Natural killer cell (primary cell): ENCODE measurements at regions not wholly inside any gene's neighbourhood (a gene's known extent, or its start where the extent isn't known, plus 50 kb on each side); places are given as distances from the start of the nearest gene placed in this dataset.

Experiments used
- ATAC-seq, 3 donors: fragments of 150-1000 bp in 2 of 3; fragments of 200-7000 bp in 1 of 3; cut with Tn5 transposase; 1 replicate in 1 of 3; 2 replicates in 2 of 3; pipeline ENCODE4 v1.10.0; 2021; ENCODE audit warnings: mild to moderate bottlenecking in 2 of 3, moderate library complexity in 2 of 3
- DNase-seq, 2 donors: peaks; one replicate each; pipeline versions ENCODE4 v3.0.0 to v3.0.0-alpha.2; 2013 to 2021; ENCODE audit warnings: mixed read lengths in 1 of 2
- H3K27ac ChIP-seq: one replicate; pipeline ENCODE4 v1.5.1; 2013; ENCODE audit warnings: mild to moderate bottlenecking, low read length
- H3K27me3 ChIP-seq: one replicate; pipeline ENCODE4 v1.6.1; 2013; ENCODE audit warnings: low read length; ENCODE audit not compliant: control insufficient read depth, insufficient read depth
- H3K36me3 ChIP-seq: one replicate; pipeline ENCODE4 v1.6.1; 2013; ENCODE audit warnings: low read length; ENCODE audit not compliant: control insufficient read depth, insufficient read depth
- H3K4me1 ChIP-seq: one replicate; pipeline ENCODE4 v1.6.1; 2013; ENCODE audit warnings: low read length; ENCODE audit not compliant: control insufficient read depth, insufficient read depth
- H3K4me3 ChIP-seq: one replicate; pipeline ENCODE4 v1.5.1; 2013; ENCODE audit warnings: low read length
- H3K9me3 ChIP-seq: one replicate; pipeline ENCODE4 v1.6.1; 2013; ENCODE audit warnings: low read length; ENCODE audit not compliant: control insufficient read depth, insufficient read depth
- H3K27ac Mint-ChIP-seq, 2 donors: one replicate each; pipeline ENCODE4 v1.8.0; 2022; ENCODE audit warnings: mild to moderate bottlenecking in 2 of 2, mixed read lengths in 2 of 2, moderate library complexity in 1 of 2
- H3K27me3 Mint-ChIP-seq, 2 donors: one replicate each; pipeline ENCODE4 v1.8.0; 2022; ENCODE audit warnings: low read depth in 2 of 2, mixed read lengths in 2 of 2
- H3K36me3 Mint-ChIP-seq: one replicate; pipeline ENCODE4 v1.8.0; 2022; ENCODE audit warnings: mixed read lengths
- H3K4me1 Mint-ChIP-seq, 2 donors: one replicate each; pipeline ENCODE4 v1.8.0; 2022; ENCODE audit warnings: mixed read lengths in 2 of 2
- H3K4me3 Mint-ChIP-seq: one replicate; pipeline ENCODE4 v1.8.0; 2022; ENCODE audit warnings: mild to moderate bottlenecking, moderate library complexity, mixed read lengths
- H3K9me3 Mint-ChIP-seq, 2 donors: one replicate each; pipeline ENCODE4 v1.8.0; 2022; ENCODE audit warnings: mixed read lengths in 2 of 2
- WGBS: methylation state at CpG from one replicate; pipeline ENCODE4 v1.1.7; 2013; ENCODE audit warnings: missing lambda C conversion rate; ENCODE audit not compliant: insufficient coverage; 5-methylcytosine and 5-hydroxymethylcytosine counted together
- intact Hi-C: fragments of 100-400 bp; cut with micrococcal nuclease; formaldehyde crosslinking; loops from one replicate; pipeline ENCODE4 v1.14.2; 2022
- TF ChIP-seq, protein P1 (sequence below): fragments of 200-600 bp; IDR thresholded peaks from one replicate; pipeline ENCODE4 v1.8.0; 2022; ENCODE audit warnings: antibody characterized with exemption

DNA sequence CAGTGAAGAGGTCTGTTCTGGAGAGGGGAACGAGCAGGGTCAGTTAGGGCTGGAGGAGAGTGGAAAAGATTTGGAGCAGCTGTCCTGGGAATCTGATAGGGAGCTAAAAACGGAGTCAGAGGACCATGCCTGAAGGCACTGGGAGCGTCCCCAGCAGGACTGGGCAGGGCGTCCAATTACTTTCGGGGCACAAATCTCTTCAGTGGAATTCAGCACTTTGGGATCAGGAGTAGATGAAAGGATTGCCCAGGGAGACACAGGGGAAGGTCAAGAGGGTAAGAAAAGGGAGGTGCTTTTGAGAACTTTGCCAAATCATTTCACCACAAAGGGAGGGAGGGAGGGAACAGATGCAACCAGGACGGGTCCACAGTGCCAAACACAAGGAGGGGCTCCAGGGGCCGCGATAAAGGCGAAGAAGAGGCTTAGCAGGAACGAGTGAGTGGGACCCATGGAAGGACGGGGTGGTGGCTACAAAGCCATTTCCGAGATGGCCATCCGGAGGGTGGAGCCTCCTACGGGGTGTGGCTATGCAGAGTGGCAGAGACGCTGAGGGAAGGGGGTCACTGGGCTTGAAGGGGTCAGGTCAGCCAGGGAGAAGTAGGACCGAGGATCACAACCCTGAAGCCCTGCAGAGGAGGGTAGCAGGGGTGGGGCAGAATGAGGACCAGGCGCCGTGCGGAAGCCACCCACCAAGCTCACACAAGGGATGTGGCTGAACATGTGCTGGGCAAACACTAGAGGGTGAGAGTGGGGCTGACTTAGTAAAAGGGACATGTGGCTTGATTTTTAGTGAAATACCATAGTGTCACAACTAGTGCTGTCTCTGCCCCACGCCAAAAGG lies 180.0 kb upstream of the RREB1 start:
- DNase-seq (peak in 1 of 2 donors; percentile 24), ATAC-seq (peak in 1 of 3 donors; percentile 41)
- no peak overlapping the region for H3K4me3 Mint-ChIP-seq
- Histone ChIP-seq H3K27me3 (no peaks in the 10 kb centered on the region), H3K4me1 (no peaks in the 10 kb centered on the region), H3K27ac (no peak overlapping the region), H3K36me3 (no peaks in the 10 kb centered on the region), H3K9me3 (no peaks in the 10 kb centered on the region), H3K4me3 (no peak overlapping the region)
- H3K4me1 Mint-ChIP-seq = no peaks in the 10 kb centered on the region
- no peaks in the 10 kb centered on the region for H3K9me3 Mint-ChIP-seq
- H3K27ac Mint-ChIP-seq = no peak overlapping the region
- no peaks in the 10 kb centered on the region for H3K36me3 Mint-ChIP-seq
- TF ChIP-seq, protein P1, sequence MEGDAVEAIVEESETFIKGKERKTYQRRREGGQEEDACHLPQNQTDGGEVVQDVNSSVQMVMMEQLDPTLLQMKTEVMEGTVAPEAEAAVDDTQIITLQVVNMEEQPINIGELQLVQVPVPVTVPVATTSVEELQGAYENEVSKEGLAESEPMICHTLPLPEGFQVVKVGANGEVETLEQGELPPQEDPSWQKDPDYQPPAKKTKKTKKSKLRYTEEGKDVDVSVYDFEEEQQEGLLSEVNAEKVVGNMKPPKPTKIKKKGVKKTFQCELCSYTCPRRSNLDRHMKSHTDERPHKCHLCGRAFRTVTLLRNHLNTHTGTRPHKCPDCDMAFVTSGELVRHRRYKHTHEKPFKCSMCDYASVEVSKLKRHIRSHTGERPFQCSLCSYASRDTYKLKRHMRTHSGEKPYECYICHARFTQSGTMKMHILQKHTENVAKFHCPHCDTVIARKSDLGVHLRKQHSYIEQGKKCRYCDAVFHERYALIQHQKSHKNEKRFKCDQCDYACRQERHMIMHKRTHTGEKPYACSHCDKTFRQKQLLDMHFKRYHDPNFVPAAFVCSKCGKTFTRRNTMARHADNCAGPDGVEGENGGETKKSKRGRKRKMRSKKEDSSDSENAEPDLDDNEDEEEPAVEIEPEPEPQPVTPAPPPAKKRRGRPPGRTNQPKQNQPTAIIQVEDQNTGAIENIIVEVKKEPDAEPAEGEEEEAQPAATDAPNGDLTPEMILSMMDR = no peak
- 82% methylated on average over 20 of the region's 20 CpGs for WGBS
- intact Hi-C loops = no loop called here
- peaks cover 0 to 7% of the 10 kb centered on the region in 2 donors for H3K27me3 Mint-ChIP-seq

DNA sequence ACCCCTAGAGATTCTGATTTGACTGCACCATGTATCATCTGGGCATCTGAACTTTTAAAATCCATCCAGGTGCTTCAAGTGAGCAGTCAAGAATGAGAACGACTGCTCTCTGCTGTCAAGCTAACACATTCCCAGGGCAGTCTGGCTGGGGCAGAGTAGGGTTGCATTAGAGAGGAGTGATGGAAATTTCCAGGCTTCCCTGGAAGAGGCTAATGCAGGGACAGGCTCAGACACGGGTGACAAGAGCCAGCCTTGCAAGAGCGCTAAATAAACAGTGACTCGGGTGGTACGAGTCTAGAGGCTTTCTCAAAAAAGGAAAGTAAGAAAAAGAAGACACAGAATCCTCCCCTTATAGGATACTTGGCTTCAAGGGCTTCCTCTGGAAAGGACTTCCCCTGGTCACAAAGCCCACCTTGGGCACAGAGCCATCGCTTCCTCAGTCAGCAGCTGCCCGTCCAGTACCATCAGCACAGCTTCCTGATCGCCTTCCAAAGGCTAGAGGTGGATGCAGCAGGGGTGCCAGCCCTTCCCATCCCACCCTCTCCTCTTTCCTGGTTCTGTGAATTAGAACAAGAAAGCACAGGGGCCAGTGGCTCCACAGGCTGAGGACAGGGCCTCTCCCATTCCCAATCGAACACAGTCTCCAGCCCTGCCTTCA lies 177.4 kb upstream of the RREB1 start:
- DNase-seq (no peak), ATAC-seq (no peak)
- Histone ChIP-seq H3K4me1 (no peaks in the 10 kb centered on the region), H3K27me3 (no peaks in the 10 kb centered on the region), H3K27ac (no peak overlapping the region), H3K36me3 (no peaks in the 10 kb centered on the region), H3K4me3 (no peak overlapping the region), H3K9me3 (no peaks in the 10 kb centered on the region)
- H3K9me3 Mint-ChIP-seq = no peaks in the 10 kb centered on the region
- H3K36me3 Mint-ChIP-seq = no peaks in the 10 kb centered on the region
- H3K4me1 Mint-ChIP-seq = no peaks in the 10 kb centered on the region
- TF ChIP-seq, protein P1 = no peak
- peaks cover 0 to 7% of the 10 kb centered on the region in 2 donors for H3K27me3 Mint-ChIP-seq
- WGBS = 85% methylated on average over 9 of the region's 9 CpGs
- no peak overlapping the region for H3K27ac Mint-ChIP-seq
- intact Hi-C loops = no loop called here
- H3K4me3 Mint-ChIP-seq = no peak overlapping the region

DNA sequence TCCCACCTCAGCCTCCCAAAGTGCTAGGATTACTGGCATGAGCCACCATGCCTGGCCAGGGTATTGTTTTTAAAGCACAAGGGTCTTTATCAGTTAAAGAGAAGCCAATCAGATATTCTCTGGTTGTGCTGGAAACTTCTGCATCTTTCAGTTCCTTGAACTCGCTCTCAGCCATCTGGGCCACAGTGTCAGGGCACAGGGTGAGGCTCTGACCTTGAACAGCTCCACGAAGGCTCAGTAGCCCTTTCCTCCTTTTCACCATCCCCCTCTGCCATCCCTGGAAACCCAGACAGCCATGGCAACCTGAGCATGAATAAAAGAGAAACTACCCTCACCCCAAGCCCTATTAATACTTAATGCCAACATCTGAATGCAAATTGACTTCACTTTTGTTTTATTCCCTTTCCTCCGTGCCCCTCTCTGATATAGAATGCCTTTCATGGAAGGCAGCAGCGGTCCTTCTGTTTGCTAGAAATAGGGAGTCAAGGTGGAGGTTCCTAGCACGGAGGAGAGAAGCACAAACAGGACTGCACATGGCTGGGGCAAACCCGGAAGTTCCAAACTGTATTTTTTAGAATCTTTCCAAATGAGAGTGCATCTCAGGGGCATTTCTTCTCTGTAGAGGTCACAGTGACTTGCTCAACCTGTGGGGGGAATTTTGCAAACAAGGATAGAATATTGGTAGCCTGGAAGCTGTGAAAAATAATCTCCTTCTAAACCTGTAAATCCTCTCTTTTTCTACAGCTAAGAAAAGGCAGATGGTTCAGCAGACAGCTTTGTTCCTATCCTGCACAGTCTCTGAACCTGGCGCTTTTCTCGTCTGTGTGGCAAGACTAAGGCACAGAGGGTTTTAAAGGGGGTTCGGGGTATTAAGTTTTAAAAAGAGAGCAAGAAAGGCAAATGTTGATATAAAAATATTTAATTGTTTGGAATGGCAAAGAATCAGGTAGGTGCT lies 176.4 kb upstream of the RREB1 start:
- intact Hi-C loops = no loop called here
- H3K27ac Mint-ChIP-seq = no peak overlapping the region
- no peaks in the 10 kb centered on the region for H3K9me3 Mint-ChIP-seq
- no peaks in the 10 kb centered on the region for H3K36me3 ChIP-seq
- H3K36me3 Mint-ChIP-seq = no peaks in the 10 kb centered on the region
- H3K4me1 Mint-ChIP-seq = no peaks in the 10 kb centered on the region
- no peaks in the 10 kb centered on the region for H3K27me3 ChIP-seq
- no peak overlapping the region for H3K4me3 Mint-ChIP-seq
- TF ChIP-seq, protein P1 = no peak
- no peaks in the 10 kb centered on the region for H3K9me3 ChIP-seq
- H3K27ac ChIP-seq = no peak overlapping the region
- ATAC-seq = no peak
- peaks cover 0 to 4% of the 10 kb centered on the region in 2 donors for H3K27me3 Mint-ChIP-seq
- no peak for DNase-seq
- no peaks in the 10 kb centered on the region for H3K4me1 ChIP-seq
- WGBS = 75% methylated on average over 9 of the region's 9 CpGs
- no peak overlapping the region for H3K4me3 ChIP-seq
